Motor neuron (in vitro differentiated cells): ENCODE measurements at regions not wholly inside any gene's neighbourhood (a gene's known extent, or its start where the extent isn't known, plus 50 kb on each side); places are given as distances from the start of the nearest gene placed in this dataset.
"Not testable (repeated sequence)": the region's sequence is repeated elsewhere in the genome, so short reads cannot be mapped to it uniquely, and the experiment has no call there.

Source experiments
- ATAC-seq, 8 experiments: fragments of 200-7000 bp; cut with Tn5 transposase; replicated peaks in 6 of 8; 2 replicates each; pipeline ENCODE4 v1.8.0; 2021; ENCODE audit warnings: mild to moderate bottlenecking in 8 of 8, moderate library complexity in 8 of 8
- H3K27ac ChIP-seq, 2 donors: fragments of 250-450 bp; sonication (Bioruptor Pico); 2 replicates each; pipeline ENCODE4 v1.9.0; 2021; ENCODE audit warnings: antibody characterized with exemption in 2 of 2, mild to moderate bottlenecking in 2 of 2, moderate library complexity in 1 of 2
- H3K4me1 ChIP-seq, 2 donors: fragments of 250-450 bp; sonication (Bioruptor Pico); replicated peaks in 1 of 2; 2 replicates each; pipeline ENCODE4 v1.6.1; 2021; ENCODE audit warnings: antibody characterized with exemption in 2 of 2, mild to moderate bottlenecking in 2 of 2, moderate library complexity in 1 of 2
- H3K4me3 ChIP-seq, 5 donors: fragments of 250-450 bp; sonication (Bioruptor Pico); 2 replicates each; pipeline ENCODE4 v1.9.0; 2021; ENCODE audit warnings: antibody characterized with exemption in 5 of 5, mild to moderate bottlenecking in 5 of 5, moderate library complexity in 4 of 5
- WGBS, 10 experiments: fragments of 450-650 bp; shearing (Covaris generic); methylation state at CpG; one replicate each; pipeline ENCODE4 v1.0.0; 2022; 5-methylcytosine and 5-hydroxymethylcytosine counted together
- in situ Hi-C, 9 experiments: fragments of 400-800 bp; cut with MboI; loops; one replicate each; pipeline ENCODE4 v1.15.0; 2021; ENCODE audit warnings: low sequenced_read_pairs in 9 of 9, low pct_unique_long_range_greater_than_20kb in 2 of 9; ENCODE audit not compliant: unreplicated experiment in 9 of 9

DNA sequence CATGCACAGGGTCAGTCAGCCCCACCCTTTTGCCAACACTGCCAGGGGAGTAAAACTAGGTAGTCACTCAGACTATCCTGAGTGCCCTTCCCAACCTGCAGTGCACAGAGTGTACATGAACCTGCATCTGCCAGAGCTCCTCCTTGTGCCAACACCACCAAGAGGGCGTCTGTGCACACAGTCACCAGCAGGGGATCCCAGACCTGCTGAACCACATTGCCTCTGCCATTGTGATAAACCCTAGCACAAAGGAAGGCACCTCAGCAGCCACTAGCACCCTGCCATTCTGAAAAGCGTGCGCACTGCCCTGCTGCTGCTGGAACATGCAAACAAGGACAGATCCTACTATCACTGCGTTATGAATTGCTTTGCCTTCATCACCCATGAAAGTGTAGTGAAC lies 247.8 kb upstream of the POU3F4 start:
- in situ Hi-C loops = no loop called here
- no peak overlapping the region for H3K4me3 ChIP-seq
- H3K27ac ChIP-seq = no peak overlapping the region
- ATAC-seq = no peak
- H3K4me1 ChIP-seq = no peaks in the 10 kb centered on the region
- WGBS, 10 experiments = 0 to 100% (median 40%) methylated on average over 1 to 3 of the region's 4 CpGs; no CpG with 5 or more reads in 7 of the 10 experiments

DNA sequence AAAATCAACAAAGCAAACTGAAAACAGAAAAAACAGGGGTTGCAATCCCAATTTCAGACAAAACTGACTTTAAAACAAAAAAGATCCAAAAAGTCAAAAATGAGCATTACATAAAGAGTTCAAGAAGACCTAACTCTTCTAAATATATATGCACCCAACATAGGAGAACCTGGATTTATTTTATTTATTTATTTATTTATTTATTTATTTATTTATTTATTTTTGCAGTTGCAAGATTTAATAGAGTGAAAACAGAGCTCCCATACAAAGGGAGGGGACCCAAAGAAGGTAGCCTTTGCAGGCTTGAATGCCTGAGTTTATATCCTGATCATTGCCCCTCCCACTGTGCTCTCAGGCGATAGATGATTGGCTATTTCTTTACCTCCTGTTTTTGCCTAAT lies 245.9 kb upstream of the POU3F4 start:
- H3K27ac ChIP-seq, H3K4me1 ChIP-seq, ATAC-seq, in situ Hi-C loops, H3K4me3 ChIP-seq: not testable (repeated sequence)
- WGBS, 10 experiments = 33% methylated on average over 1 of the region's 1 CpG; no CpG with 5 or more reads in 8 of the 10 experiments

DNA sequence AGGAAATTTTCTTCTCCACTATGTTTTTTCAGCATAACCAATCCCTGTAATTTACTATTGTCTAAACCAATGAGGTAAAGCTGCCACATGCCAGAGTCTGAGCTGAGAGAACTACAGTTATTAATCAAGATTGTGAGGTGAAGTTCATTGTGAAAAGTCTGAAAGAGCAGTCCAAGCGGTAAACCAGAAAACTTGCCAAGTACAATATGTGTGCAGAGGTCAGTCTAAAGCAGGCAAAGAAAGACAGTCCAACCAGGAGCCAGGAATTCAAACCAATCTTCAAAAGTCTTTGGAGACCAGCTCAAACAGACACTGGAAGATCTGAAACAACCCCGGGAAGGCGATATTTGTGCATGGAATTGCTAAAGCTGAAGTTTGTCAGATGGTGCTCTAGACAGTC lies 229.1 kb upstream of the POU3F4 start:
- no peaks in the 10 kb centered on the region for H3K4me1 ChIP-seq
- 4 to 94% (median 80%) methylated on average over 1 to 3 of the region's 3 CpGs; no CpG with 5 or more reads in 5 of the 10 experiments for WGBS, 10 experiments
- H3K27ac ChIP-seq = no peak overlapping the region
- in situ Hi-C loops = no loop called here
- no peak for ATAC-seq
- H3K4me3 ChIP-seq = no peak overlapping the region

DNA sequence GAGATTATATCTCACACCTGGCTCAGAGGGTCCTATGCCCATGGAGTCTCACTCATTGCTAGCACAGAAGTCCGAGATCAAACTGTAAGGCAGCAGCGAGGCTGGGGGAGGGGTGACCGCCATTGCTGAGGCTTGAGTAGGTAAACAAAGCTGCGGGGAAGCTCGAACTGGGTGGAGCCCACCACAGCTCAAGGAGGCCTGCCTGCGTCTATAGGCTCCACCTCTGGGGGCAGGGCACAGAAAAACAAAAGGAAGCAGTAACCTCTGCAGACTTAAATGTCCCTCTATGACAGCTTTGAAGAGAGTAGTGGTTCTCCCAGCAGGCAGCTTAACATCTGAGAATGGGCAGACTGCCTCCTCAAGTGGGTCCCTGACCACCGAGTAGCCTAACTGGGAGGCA lies 221.5 kb upstream of the POU3F4 start:
- H3K27ac ChIP-seq, ATAC-seq, in situ Hi-C loops, H3K4me3 ChIP-seq, H3K4me1 ChIP-seq: not testable (repeated sequence)
- 0 to 10% methylated on average over 1 to 2 of the region's 7 CpGs; no CpG with 5 or more reads in 8 of the 10 experiments for WGBS, 10 experiments

DNA sequence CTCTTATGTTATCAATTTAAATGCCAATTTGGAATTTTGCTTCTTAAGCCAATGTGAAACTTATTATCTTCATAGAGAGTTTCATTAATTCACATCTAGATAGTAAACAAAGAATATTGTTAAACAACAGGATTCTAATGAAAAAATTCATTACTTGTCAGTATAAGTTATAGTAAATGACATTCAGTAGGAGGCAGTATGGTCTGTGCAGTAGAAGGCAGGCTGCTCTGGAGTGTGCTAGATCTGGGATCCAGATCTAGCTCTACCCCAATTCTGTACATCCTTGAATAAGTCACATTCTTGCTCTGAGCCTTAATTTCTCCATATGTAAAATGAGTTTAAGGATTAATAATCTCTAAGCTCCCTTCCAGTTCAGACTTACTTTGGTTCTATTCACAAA lies 202.7 kb upstream of the POU3F4 start:
- no peak for ATAC-seq
- Histone ChIP-seq H3K4me1 (no peaks in the 10 kb centered on the region), H3K4me3 (no peak overlapping the region), H3K27ac (no peak overlapping the region)
- in situ Hi-C loops = no loop called here

DNA sequence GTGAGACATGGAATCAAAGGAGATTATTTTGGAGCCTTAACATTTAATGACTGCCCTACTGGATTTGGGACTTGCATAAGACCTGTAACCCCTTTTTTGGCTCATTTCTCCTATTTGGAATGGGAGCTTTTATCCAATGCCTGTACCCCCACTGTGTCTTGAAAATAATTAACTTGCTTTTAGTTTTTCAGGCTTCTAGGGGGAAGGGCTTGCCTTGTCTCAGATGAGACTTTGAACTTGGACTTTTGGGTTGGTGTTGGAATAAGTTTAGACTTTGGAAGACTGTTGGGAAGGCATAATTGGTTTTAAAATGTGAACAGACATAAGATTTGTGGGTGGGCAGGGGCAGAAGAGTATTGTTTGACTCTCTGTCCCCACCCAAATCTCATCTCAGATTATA lies 189.1 kb upstream of the POU3F4 start:
- Histone ChIP-seq H3K4me1 (no peaks in the 10 kb centered on the region), H3K4me3 (no peak overlapping the region)
- in situ Hi-C loops = no loop called here

DNA sequence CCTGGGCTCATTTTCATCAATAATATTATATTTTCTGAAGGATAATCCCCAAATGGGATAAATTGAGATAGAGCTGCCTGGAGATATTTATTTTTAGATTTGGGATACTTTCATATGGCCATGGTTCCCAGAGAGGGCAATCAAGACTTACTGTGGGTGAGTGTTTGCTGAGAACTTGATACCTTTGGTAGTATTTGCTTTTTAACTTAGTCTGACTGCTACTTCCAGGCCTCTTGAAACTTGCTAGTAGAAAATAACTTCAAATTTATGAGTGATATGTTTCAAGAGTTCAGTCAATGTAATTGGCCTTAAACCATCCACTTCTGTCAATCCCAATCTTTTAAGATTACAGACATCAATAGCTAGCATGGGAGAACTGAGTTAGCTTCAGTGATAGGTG lies 181.6 kb upstream of the POU3F4 start:
- Histone ChIP-seq H3K4me1 (no peaks in the 10 kb centered on the region), H3K27ac (no peak overlapping the region), H3K4me3 (no peak overlapping the region)
- in situ Hi-C loops = no loop called here
- ATAC-seq = no peak

More for the DNA sequence above, 189.1 kb upstream of the POU3F4 start:
- H3K27ac ChIP-seq = no peak overlapping the region
- no peak for ATAC-seq

DNA sequence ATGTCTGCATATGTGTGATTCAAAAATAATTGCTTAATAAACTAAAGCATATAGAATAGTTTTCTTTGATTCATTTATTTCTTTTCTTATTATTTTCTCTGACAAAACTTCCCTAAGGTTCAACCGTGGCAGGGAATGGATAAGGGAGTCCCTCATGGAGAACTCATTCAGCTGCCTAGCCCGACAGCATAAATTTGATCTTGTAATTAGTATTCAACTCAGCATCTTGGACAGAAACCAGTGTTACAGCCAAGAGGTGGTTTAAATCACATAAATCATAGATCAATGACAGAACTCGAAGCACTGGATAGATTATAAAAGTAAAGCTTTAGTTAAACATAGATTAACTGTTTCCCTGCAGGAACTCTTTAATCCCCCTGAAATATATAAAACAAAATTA lies 174.3 kb upstream of the POU3F4 start:
- ATAC-seq = peak in 4 of 8 experiments; percentile 36 to 74 (median 50)
- in situ Hi-C loops = no loop called here
- Histone ChIP-seq H3K4me3 (no peak overlapping the region), H3K27ac (no peak overlapping the region), H3K4me1 (no peaks in the 10 kb centered on the region)
- 0 to 50% (median 27%) methylated on average over 1 to 3 of the region's 3 CpGs; no CpG with 5 or more reads in 3 of the 10 experiments for WGBS, 10 experiments

DNA sequence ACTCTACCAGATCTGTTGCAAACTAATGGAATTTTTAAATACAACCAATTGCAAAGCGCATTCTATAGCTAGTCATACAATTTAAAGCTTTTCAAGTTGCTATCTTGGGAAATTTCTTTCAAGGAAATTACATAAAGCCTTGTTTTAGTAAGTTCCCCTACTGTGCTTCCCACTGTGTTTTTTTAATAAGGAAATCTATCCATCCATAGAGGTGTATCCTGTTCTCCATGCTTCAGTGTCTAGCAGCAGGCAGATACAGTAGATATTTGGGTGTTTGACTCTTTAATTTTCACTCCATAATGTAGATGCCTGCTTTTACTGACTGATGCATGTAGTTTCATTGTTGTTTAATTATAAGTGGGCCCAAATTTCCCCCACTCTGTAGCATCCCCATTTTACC lies 171.6 kb upstream of the POU3F4 start:
- ATAC-seq = no peak
- WGBS, 10 experiments = 0 to 100% (median 40%) methylated on average over 1 of the region's 1 CpG; no CpG with 5 or more reads in 3 of the 10 experiments
- H3K4me3 ChIP-seq = no peak overlapping the region
- no peak overlapping the region for H3K27ac ChIP-seq
- H3K4me1 ChIP-seq = no peaks in the 10 kb centered on the region
- in situ Hi-C loops = no loop called here

DNA sequence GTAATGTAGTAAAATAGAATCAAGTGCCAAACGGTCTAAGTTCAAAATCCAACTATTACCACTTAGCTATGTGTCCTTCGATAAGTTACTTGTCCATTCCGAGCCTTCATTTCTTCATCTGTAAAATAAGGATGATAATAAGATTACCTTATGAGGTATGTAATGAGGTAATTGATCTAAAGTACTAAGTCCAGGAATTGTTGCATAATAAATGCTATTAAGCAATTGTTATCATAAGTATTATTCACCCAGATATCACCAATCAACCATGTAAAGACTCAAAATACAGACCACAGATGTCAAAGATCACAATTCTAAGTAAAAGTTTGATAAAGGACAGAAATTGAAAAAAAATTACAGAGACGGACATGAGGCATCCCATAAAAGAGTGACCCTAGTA lies 168.4 kb upstream of the POU3F4 start:
- Histone ChIP-seq H3K27ac (no peak overlapping the region), H3K4me1 (peaks cover 0 to 1% of the 10 kb centered on the region in 2 donors), H3K4me3 (no peak overlapping the region)
- in situ Hi-C loops = no loop called here
- no peak for ATAC-seq
- 6 to 60% (median 33%) methylated on average over 1 to 4 of the region's 4 CpGs; no CpG with 5 or more reads in 6 of the 10 experiments for WGBS, 10 experiments

DNA sequence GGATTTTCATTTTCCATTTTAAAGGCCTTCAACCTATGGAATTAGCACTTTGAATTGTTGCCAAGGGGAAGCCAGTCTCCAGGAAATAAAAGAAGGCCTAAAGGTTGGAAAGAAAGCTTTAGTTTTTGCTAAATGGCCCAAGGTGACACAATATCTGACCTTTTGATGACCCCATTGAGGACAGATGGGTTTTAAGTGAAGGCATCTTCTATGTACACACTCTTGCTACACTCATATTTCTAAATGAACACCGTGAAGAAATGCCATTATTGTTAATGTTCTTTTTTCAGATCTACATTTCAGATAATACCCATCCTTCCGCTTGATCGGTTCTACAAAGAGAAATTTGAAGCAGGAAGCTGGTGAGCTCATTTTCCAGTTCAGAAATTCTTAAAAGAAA lies 162.8 kb upstream of the POU3F4 start:
- Histone ChIP-seq H3K27ac (no peak overlapping the region), H3K4me1 (peaks cover 2 to 14% of the 10 kb centered on the region in 2 donors), H3K4me3 (no peak overlapping the region)
- in situ Hi-C loops = no loop called here
- 0 to 50% (median 42%) methylated on average over 2 to 3 of the region's 3 CpGs; no CpG with 5 or more reads in 5 of the 10 experiments for WGBS, 10 experiments
- ATAC-seq = peak in 4 of 8 experiments; percentile 48 to 67 (median 62)
